ENCODE measurements at regions not wholly inside any gene's neighbourhood (a gene's known extent, or its start where the extent isn't known, plus 50 kb on each side); places are given as distances from the start of the nearest gene placed in this dataset.

- Histone ChIP-seq H3K4me3 (ENCODE audit: low read depth, low read length) (no peak overlapping the region), H3K9me3 (no peaks in the 10 kb centered on the region), H3K27me3 (no peaks in the 10 kb centered on the region), H3K4me1 (no peaks in the 10 kb centered on the region), H3K36me3 (no peaks in the 10 kb centered on the region)
- no peak for TF ChIP-seq CTCF (IDR thresholded peaks at IDR 0.05; ENCODE audit: low read depth, low read length)
- DNase-seq, result no peak
These were observed 472.1 kb upstream of the IGFBP3 start for GRCh38 chr7:46393142-46393541.

GRCh38 chr7:46391231-46392201 lies 470.4 kb upstream of the IGFBP3 start:
- TF ChIP-seq CTCF (IDR thresholded peaks at IDR 0.05; ENCODE audit: low read depth, low read length), result no peak
- no peaks in the 10 kb centered on the region for H3K36me3 ChIP-seq
- no peaks in the 10 kb centered on the region for H3K9me3 ChIP-seq
- H3K4me3 ChIP-seq (ENCODE audit: low read depth, low read length), result no peak overlapping the region
- H3K4me1 ChIP-seq, result no peaks in the 10 kb centered on the region
- no peaks in the 10 kb centered on the region for H3K27me3 ChIP-seq
- no peak for DNase-seq

- H3K27me3 ChIP-seq, result no peaks in the 10 kb centered on the region
- H3K36me3 ChIP-seq, result no peaks in the 10 kb centered on the region
- TF ChIP-seq CTCF (IDR thresholded peaks at IDR 0.05; ENCODE audit: low read depth, low read length), result peak; percentile 18
- no peaks in the 10 kb centered on the region for H3K9me3 ChIP-seq
- no peak for DNase-seq
- H3K4me3 ChIP-seq (ENCODE audit: low read depth, low read length), result no peak overlapping the region
- no peaks in the 10 kb centered on the region for H3K4me1 ChIP-seq
These were observed 469.0 kb upstream of the IGFBP3 start for GRCh38 chr7:46390042-46390441.

- Histone ChIP-seq H3K4me1 (no peaks in the 10 kb centered on the region), H3K4me3 (ENCODE audit: low read depth, low read length) (no peak overlapping the region), H3K27me3 (no peaks in the 10 kb centered on the region), H3K9me3 (no peaks in the 10 kb centered on the region), H3K36me3 (no peaks in the 10 kb centered on the region)
- no peak for DNase-seq
- no peak for TF ChIP-seq CTCF (IDR thresholded peaks at IDR 0.05; ENCODE audit: low read depth, low read length)
These were observed 468.1 kb upstream of the IGFBP3 start for GRCh38 chr7:46389146-46389545.

GRCh38 chr7:46387646-46388045 lies 466.6 kb upstream of the IGFBP3 start:
- no peaks in the 10 kb centered on the region for H3K27me3 ChIP-seq
- DNase-seq, result no peak
- H3K9me3 ChIP-seq, result no peaks in the 10 kb centered on the region
- H3K4me1 ChIP-seq, result no peaks in the 10 kb centered on the region
- no peak overlapping the region for H3K4me3 ChIP-seq (ENCODE audit: low read depth, low read length)
- no peak for TF ChIP-seq CTCF (IDR thresholded peaks at IDR 0.05; ENCODE audit: low read depth, low read length)
- no peaks in the 10 kb centered on the region for H3K36me3 ChIP-seq

Measured in BE2C (cell line).